B cell (primary cell): ENCODE measurements at regions not wholly inside any gene's neighbourhood (a gene's known extent, or its start where the extent isn't known, plus 50 kb on each side); places are given as distances from the start of the nearest gene placed in this dataset.

ENCODE experiments used
- CTCF ChIP-seq: fragments of 200-600 bp; IDR thresholded peaks from one replicate; pipeline ENCODE4 v1.8.0; 2022; ENCODE audit warnings: antibody characterized with exemption, mild to moderate bottlenecking
- EZH2 ChIP-seq: IDR thresholded peaks from 2 replicates; pipeline ENCODE4 v1.6.1; 2012; ENCODE audit warnings: borderline replicate concordance, low read depth, mild to moderate bottlenecking, moderate library complexity, low read length; ENCODE audit not compliant: insufficient read depth, poor library complexity, severe bottlenecking

- no peak for TF ChIP-seq CTCF
- TF ChIP-seq EZH2, result no peak
Observed at GRCh38 chr1:108044318-108044717, 79.3 kb upstream of the VAV3 start.
